Nephron progenitor cell (in vitro differentiated cells): ENCODE measurements at regions not wholly inside any gene's neighbourhood (a gene's known extent, or its start where the extent isn't known, plus 50 kb on each side); places are given as distances from the start of the nearest gene placed in this dataset.

Source experiments
- DNase-seq: peaks from one replicate; pipeline ENCODE4 v3.0.0; 2021
- H3K27ac Mint-ChIP-seq: 2 replicates; pipeline ENCODE4 v1.8.0; 2021; ENCODE audit warnings: mild to moderate bottlenecking, moderate library complexity, mixed read lengths
- H3K27me3 Mint-ChIP-seq: 2 replicates; pipeline ENCODE4 v1.8.0; 2021; ENCODE audit warnings: mild to moderate bottlenecking, low read depth, mixed read lengths; ENCODE audit not compliant: poor library complexity
- H3K36me3 Mint-ChIP-seq: 2 replicates; pipeline ENCODE4 v1.8.0; 2021; ENCODE audit warnings: low read depth, mixed read lengths
- H3K4me1 Mint-ChIP-seq: 2 replicates; pipeline ENCODE4 v1.8.0; 2021; ENCODE audit warnings: mixed read lengths
- H3K4me3 Mint-ChIP-seq: 2 replicates; pipeline ENCODE4 v1.8.0; 2021; ENCODE audit warnings: mild to moderate bottlenecking, moderate library complexity, mixed read lengths
- H3K9me3 Mint-ChIP-seq: 2 replicates; pipeline ENCODE4 v1.8.0; 2021; ENCODE audit warnings: mild to moderate bottlenecking, moderate library complexity, mixed read lengths
- TF ChIP-seq, protein P1 (sequence below): fragments of 200-600 bp; sonication (generic); IDR thresholded peaks from 2 replicates; pipeline ENCODE4 v1.5.0; 2021; ENCODE audit warnings: antibody characterized with exemption

DNA sequence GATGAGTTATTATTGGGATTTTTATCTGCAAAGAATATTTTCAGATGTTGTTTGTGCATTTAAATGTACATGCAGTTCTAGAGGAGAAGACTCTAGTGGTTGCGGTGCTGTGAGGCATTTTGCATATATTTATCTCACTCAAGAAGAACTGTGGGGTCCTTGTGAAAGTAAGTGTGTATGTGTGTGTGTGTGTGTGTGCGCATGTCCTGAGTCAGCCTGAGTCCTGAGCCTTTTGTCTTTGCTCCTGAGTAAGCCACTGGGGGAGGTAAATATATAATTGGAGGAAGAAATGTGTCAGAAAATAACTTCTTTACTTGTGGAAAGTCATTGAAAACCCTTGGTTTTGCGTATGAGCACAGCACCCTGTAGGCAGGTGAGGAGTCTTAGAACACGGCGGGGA, 55.6 kb upstream of the CD34 start:
- H3K4me1 Mint-ChIP-seq = peaks cover 28% of the 10 kb centered on the region
- no peaks in the 10 kb centered on the region for H3K9me3 Mint-ChIP-seq
- TF ChIP-seq, protein P1, sequence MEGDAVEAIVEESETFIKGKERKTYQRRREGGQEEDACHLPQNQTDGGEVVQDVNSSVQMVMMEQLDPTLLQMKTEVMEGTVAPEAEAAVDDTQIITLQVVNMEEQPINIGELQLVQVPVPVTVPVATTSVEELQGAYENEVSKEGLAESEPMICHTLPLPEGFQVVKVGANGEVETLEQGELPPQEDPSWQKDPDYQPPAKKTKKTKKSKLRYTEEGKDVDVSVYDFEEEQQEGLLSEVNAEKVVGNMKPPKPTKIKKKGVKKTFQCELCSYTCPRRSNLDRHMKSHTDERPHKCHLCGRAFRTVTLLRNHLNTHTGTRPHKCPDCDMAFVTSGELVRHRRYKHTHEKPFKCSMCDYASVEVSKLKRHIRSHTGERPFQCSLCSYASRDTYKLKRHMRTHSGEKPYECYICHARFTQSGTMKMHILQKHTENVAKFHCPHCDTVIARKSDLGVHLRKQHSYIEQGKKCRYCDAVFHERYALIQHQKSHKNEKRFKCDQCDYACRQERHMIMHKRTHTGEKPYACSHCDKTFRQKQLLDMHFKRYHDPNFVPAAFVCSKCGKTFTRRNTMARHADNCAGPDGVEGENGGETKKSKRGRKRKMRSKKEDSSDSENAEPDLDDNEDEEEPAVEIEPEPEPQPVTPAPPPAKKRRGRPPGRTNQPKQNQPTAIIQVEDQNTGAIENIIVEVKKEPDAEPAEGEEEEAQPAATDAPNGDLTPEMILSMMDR = no peak
- no peak for DNase-seq
- H3K36me3 Mint-ChIP-seq = peaks cover 5% of the 10 kb centered on the region
- H3K4me3 Mint-ChIP-seq = no peak overlapping the region
- peaks cover 34% of the 10 kb centered on the region for H3K27me3 Mint-ChIP-seq
- no peak overlapping the region for H3K27ac Mint-ChIP-seq

DNA sequence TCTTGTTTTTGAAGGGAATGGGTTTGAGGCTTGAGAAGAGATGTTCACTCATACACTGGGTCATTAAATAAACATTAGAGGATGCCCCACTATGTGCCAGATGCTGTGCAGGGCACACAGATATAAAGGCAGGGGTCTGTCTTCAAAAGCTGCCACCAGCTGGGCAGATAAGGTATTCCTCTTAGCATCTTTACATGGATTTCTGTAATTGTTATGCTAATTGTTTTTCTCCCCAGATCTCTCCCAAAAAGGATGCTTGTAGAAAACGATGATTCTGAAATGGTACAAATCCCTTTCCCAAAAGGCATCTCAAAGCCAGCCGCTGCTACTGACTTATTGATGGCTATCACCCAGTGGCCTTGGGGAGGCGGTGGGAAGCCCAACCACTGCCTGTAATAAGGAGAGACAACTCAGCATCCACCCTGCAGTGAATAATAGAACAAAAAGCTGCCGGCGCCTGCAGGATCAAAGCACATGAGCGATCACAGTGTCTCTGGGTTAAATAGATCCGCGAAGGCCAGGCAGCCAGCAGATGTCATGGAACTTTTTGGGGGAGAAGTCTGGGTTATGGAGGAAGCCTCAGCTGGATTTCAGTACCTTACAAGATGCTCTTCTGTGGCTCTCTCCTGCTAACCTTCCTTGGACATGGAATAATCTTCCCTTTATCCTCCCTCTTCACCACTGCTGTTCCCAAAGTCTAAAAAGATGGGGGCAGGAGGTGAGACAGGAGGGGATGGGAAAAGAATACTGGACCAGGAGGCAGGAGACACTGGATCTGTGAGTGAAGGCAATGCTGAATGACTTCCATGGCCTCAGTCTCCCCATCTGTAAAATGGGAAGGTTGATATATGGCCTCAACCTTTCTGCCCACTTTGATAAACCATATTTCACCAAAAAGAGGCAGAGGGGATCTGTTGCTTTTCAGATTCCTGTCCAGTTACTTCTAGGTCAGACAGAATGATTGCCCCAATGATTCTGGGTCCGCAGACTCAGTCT, 54.8 kb upstream of the CD34 start:
- H3K36me3 Mint-ChIP-seq = peaks cover 10% of the 10 kb centered on the region
- peaks cover 7% of the 10 kb centered on the region for H3K9me3 Mint-ChIP-seq
- DNase-seq = peak; percentile 8
- H3K27ac Mint-ChIP-seq = no peak overlapping the region
- H3K27me3 Mint-ChIP-seq = peaks cover 43% of the 10 kb centered on the region
- H3K4me3 Mint-ChIP-seq = no peak overlapping the region
- TF ChIP-seq, protein P1 = no peak
- peaks cover 27% of the 10 kb centered on the region for H3K4me1 Mint-ChIP-seq

DNA sequence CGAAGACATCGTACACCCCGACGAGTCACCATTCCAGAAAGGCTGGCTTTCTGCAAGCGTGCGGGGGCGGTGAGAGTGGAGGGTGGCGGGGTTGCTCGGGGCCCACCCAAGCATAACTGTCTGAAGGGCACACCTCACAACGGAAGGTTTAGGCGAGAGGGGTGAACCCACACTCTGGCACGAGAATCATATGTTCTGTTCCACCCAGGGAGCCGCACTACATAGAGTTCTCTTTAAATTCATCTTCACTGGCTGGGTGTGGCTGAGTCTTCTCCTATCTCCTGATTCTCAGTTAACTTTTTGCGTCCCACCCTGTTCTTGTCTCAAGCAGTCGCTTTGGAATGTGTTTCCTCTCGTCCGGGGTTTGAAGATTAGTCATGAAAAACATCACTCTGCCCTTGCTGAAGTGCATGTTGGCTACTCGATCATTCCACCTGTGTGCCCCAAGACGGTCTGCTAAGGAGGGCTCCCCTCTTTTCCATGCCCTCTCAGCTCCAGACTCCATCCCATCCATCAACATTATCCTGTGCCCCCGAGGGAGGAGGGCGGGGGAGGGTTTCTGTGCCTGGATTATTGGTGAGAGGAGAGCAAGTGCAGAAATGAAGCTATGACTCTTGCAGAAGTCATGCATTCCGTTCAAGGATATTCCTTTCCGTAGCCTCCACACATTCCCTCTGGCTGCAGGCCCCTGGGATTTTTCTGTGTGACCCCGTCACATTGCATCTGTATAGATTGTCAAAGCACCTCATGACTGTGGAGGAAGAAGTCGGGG, 53.5 kb upstream of the CD34 start:
- peak overlapping the region; percentile 46 for H3K4me3 Mint-ChIP-seq
- H3K27me3 Mint-ChIP-seq = peaks cover 56% of the 10 kb centered on the region

DNA sequence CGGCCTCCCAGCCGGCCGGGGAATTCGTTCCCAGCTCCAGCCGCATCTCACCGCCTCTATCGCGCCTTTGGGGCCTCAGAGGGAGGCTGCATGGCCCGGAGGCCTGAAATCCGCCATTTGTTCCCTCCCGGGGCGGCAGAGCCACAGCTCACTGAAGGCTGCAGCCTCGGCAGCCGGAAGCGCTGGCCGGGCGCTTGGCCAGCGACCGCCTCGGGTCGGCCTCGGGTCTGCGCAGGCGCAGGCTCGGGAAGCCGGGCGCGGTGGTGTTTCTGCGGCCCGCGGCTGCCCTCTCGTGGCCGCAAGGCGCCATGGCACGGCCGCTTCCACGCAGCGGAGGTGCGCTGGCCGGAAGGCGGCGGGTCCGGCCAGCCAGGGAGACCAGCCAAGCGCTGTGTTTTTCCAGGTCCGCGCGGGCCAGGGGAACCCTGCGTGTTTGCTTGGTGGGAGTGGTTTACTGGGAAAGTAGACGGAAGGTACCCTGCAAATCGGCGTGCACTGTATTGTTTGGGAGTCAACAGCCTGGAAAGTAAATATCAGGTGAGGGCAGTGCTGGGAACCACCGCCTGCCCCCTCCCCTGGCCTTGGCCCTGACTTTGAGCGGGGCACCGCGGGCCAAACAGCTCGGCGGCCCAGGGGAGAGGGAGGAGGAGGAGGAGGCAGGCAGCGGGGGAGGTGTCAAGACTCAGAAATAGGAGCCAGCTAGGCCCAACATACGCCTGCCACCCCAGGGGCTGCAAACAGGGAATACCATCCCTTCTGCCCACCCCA, 52.7 kb upstream of the CD34 start:
- TF ChIP-seq, protein P1 = peak; percentile 98
- Mint-ChIP-seq H3K4me1 (peaks cover 21% of the 10 kb centered on the region), H3K9me3 (peaks cover 7% of the 10 kb centered on the region), H3K36me3 (peaks cover 10% of the 10 kb centered on the region), H3K27me3 (peaks cover 61% of the 10 kb centered on the region), H3K27ac (no peak overlapping the region), H3K4me3 (peak overlapping the region; percentile 84)
- peak; percentile 96 for DNase-seq

More for the DNA sequence above, 53.5 kb upstream of the CD34 start:
- H3K9me3 Mint-ChIP-seq = peaks cover 7% of the 10 kb centered on the region
- TF ChIP-seq, protein P1 = no peak
- no peak overlapping the region for H3K27ac Mint-ChIP-seq
- H3K4me1 Mint-ChIP-seq = peaks cover 21% of the 10 kb centered on the region
- DNase-seq = no peak
- H3K36me3 Mint-ChIP-seq = peaks cover 10% of the 10 kb centered on the region

DNA sequence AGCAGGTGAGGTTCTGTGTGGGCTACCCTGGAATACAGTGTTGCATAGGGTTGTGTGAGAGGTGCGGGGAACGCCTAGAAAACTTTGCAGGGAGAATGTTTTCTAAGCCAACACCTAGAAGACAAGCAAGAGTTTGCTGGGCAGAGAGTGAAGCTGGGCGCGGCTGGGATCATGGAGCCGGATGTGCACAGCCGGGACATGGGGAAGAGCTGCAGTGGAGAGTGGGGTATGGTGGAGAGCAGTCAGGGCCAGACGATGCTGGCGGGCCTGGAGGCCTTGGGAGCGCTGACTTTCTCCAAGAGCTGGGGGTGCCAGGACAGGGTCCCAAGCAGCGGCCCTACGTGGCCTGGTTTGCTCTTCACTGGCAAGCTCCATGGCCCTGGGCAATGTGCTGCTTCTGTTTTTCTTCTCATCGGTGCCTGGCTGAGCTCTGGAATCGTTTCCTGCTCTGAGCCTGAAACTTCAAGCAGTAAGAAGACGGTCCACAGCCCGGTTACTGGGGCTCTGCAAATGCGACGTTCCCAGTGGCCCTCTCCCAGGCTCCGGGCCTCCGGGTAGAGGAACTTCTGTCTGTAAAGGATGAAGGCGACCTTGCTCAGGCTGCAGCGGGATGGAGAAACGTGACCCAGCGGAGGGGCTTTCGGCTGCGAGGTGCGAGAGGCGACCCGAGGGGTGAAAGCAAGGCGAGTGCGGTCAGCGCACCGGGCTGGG, 51.9 kb upstream of the CD34 start:
- Mint-ChIP-seq H3K36me3 (peaks cover 10% of the 10 kb centered on the region), H3K9me3 (peaks cover 7% of the 10 kb centered on the region), H3K4me1 (peaks cover 21% of the 10 kb centered on the region), H3K4me3 (peak overlapping the region; percentile 84), H3K27ac (no peak overlapping the region), H3K27me3 (peaks cover 68% of the 10 kb centered on the region)
- TF ChIP-seq, protein P1 = no peak
- no peak for DNase-seq
